ENCODE measurements at regions not wholly inside any gene's neighbourhood (a gene's known extent, or its start where the extent isn't known, plus 50 kb on each side); places are given as distances from the start of the nearest gene placed in this dataset.
A peak's percentile ranks its signal among the peaks of the same experiment; 100 is the strongest.

- no peaks in the 10 kb centered on the region for H3K4me1 ChIP-seq (ENCODE audit: low read length)
- H3K27me3 ChIP-seq (replicated peaks; ENCODE audit: insufficient read depth, low read length): no peaks in the 10 kb centered on the region
- no peaks in the 10 kb centered on the region for H3K36me3 ChIP-seq (replicated peaks; ENCODE audit: insufficient read depth, low read length)
- no peak overlapping the region for H3K9ac ChIP-seq (ENCODE audit: low read length)
- H2AFZ ChIP-seq (ENCODE audit: low read length): no peak overlapping the region
- no peak overlapping the region for H3K4me3 ChIP-seq (ENCODE audit: low read length)
- no peaks in the 10 kb centered on the region for H3K79me2 ChIP-seq (ENCODE audit: low read length)
- TF ChIP-seq, protein P1, sequence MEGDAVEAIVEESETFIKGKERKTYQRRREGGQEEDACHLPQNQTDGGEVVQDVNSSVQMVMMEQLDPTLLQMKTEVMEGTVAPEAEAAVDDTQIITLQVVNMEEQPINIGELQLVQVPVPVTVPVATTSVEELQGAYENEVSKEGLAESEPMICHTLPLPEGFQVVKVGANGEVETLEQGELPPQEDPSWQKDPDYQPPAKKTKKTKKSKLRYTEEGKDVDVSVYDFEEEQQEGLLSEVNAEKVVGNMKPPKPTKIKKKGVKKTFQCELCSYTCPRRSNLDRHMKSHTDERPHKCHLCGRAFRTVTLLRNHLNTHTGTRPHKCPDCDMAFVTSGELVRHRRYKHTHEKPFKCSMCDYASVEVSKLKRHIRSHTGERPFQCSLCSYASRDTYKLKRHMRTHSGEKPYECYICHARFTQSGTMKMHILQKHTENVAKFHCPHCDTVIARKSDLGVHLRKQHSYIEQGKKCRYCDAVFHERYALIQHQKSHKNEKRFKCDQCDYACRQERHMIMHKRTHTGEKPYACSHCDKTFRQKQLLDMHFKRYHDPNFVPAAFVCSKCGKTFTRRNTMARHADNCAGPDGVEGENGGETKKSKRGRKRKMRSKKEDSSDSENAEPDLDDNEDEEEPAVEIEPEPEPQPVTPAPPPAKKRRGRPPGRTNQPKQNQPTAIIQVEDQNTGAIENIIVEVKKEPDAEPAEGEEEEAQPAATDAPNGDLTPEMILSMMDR (IDR thresholded peaks at IDR 0.05; ENCODE audit: low read length): no peak
- TF ChIP-seq EZH2 (optimal IDR thresholded peaks at IDR 0.05; ENCODE audit: low read depth, low read length) (no peak), EZH2phosphoT487 (IDR thresholded peaks at IDR 0.05; ENCODE audit: low read length) (no peak)
- no peak for DNase-seq
- H4K20me1 ChIP-seq (ENCODE audit: insufficient read depth, low read length): no peaks in the 10 kb centered on the region
- H3K9me2 ChIP-seq (replicated peaks; ENCODE audit: insufficient read depth, low read length): no peaks in the 10 kb centered on the region
- no peaks in the 10 kb centered on the region for H3F3A ChIP-seq (ENCODE audit: insufficient read depth, low read length)
- no peak overlapping the region for H3K4me2 ChIP-seq (ENCODE audit: low read depth, low read length)
- H3K27ac ChIP-seq (ENCODE audit: low read length): no peak overlapping the region
- no peaks in the 10 kb centered on the region for H3K9me3 ChIP-seq (replicated peaks; ENCODE audit: insufficient read depth, low read length)
Observed at GRCh38 chr3:190780524-190780923, 82.0 kb downstream of the GMNC start.

GRCh38 chr3:190774633-190775032, 87.9 kb downstream of the GMNC start:
- no peak overlapping the region for H2AFZ ChIP-seq (ENCODE audit: low read length)
- H4K20me1 ChIP-seq (ENCODE audit: insufficient read depth, low read length): no peaks in the 10 kb centered on the region
- H3K4me2 ChIP-seq (ENCODE audit: low read depth, low read length): no peak overlapping the region
- no peaks in the 10 kb centered on the region for H3K4me1 ChIP-seq (ENCODE audit: low read length)
- no peak overlapping the region for H3K4me3 ChIP-seq (ENCODE audit: low read length)
- no peaks in the 10 kb centered on the region for H3K9me3 ChIP-seq (replicated peaks; ENCODE audit: insufficient read depth, low read length)
- no peak overlapping the region for H3K9ac ChIP-seq (ENCODE audit: low read length)
- no peaks in the 10 kb centered on the region for H3K79me2 ChIP-seq (ENCODE audit: low read length)
- H3K36me3 ChIP-seq (replicated peaks; ENCODE audit: insufficient read depth, low read length): no peaks in the 10 kb centered on the region
- TF ChIP-seq, protein P1 (IDR thresholded peaks at IDR 0.05; ENCODE audit: low read length): no peak
- TF ChIP-seq EZH2phosphoT487 (IDR thresholded peaks at IDR 0.05; ENCODE audit: low read length): no peak
- no peak for TF ChIP-seq EZH2 (optimal IDR thresholded peaks at IDR 0.05; ENCODE audit: low read depth, low read length)
- H3K9me2 ChIP-seq (replicated peaks; ENCODE audit: insufficient read depth, low read length): no peaks in the 10 kb centered on the region
- no peak overlapping the region for H3K27ac ChIP-seq (ENCODE audit: low read length)
- H3K27me3 ChIP-seq (replicated peaks; ENCODE audit: insufficient read depth, low read length): no peaks in the 10 kb centered on the region
- no peaks in the 10 kb centered on the region for H3F3A ChIP-seq (ENCODE audit: insufficient read depth, low read length)
- no peak for DNase-seq

DNA sequence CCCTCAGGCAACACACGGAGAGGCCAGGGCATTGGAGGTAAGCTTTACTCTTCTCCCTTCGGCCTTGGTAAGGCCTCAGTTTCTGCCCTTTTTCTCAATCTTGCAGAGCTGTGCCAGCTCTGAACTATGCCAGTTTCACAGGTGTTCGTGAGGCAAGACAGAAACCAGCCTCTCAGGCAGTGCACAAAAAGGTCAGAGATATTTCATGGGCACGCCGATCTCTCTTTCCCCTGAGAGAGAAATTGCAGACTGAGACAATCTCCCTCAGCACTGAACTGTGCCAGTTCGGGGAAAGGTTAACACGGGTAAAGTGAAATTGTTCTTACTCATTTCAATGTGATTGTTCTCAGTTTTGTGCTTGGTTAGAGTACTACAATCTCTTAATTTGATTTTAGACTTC, 88.5 kb downstream of the GMNC start:
- H3K27me3 ChIP-seq (replicated peaks; ENCODE audit: insufficient read depth, low read length): no peaks in the 10 kb centered on the region
- H3K9me2 ChIP-seq (replicated peaks; ENCODE audit: insufficient read depth, low read length): no peaks in the 10 kb centered on the region
- H3K79me2 ChIP-seq (ENCODE audit: low read length): no peaks in the 10 kb centered on the region
- TF ChIP-seq, protein P1 (IDR thresholded peaks at IDR 0.05; ENCODE audit: low read length): no peak
- TF ChIP-seq EZH2 (optimal IDR thresholded peaks at IDR 0.05; ENCODE audit: low read depth, low read length) (no peak), EZH2phosphoT487 (IDR thresholded peaks at IDR 0.05; ENCODE audit: low read length) (no peak)
- no peak overlapping the region for H2AFZ ChIP-seq (ENCODE audit: low read length)
- no peaks in the 10 kb centered on the region for H3K36me3 ChIP-seq (replicated peaks; ENCODE audit: insufficient read depth, low read length)
- H3K4me2 ChIP-seq (ENCODE audit: low read depth, low read length): no peak overlapping the region
- no peak overlapping the region for H3K27ac ChIP-seq (ENCODE audit: low read length)
- no peaks in the 10 kb centered on the region for H3F3A ChIP-seq (ENCODE audit: insufficient read depth, low read length)
- no peak overlapping the region for H3K4me3 ChIP-seq (ENCODE audit: low read length)
- H3K9me3 ChIP-seq (replicated peaks; ENCODE audit: insufficient read depth, low read length): no peaks in the 10 kb centered on the region
- no peaks in the 10 kb centered on the region for H4K20me1 ChIP-seq (ENCODE audit: insufficient read depth, low read length)
- DNase-seq: peak; percentile 26
- H3K4me1 ChIP-seq (ENCODE audit: low read length): no peaks in the 10 kb centered on the region
- no peak overlapping the region for H3K9ac ChIP-seq (ENCODE audit: low read length)
